ENCODE measurements at regions not wholly inside any gene's neighbourhood (a gene's known extent, or its start where the extent isn't known, plus 50 kb on each side); places are given as distances from the start of the nearest gene placed in this dataset.

- TF ChIP-seq POLR2A (IDR thresholded peaks at IDR 0.05) (no peak), CTCF (IDR thresholded peaks at IDR 0.05) (no peak)
- H3K4me3 ChIP-seq = no peak overlapping the region
- H3K9me3 ChIP-seq = no peaks in the 10 kb centered on the region
- no peaks in the 10 kb centered on the region for H3K27me3 ChIP-seq
- intact Hi-C loops (cut with DNase I) = no loop called here
- DNase-seq (no peak), ATAC-seq (no peak)
- peaks cover 0 to 11% (median under 1%) of the 10 kb centered on the region in 12 donors for H3K4me1 ChIP-seq
- no peaks in the 10 kb centered on the region for H3K36me3 ChIP-seq
- 90 to 100% (median 97%) methylated on average over 1 of the region's 1 CpG for WGBS, 4 donors
- no peak overlapping the region for H3K27ac ChIP-seq
Observed at GRCh38 chr2:234673501-234673900, 176.6 kb upstream of the ARL4C start.

- Histone ChIP-seq H3K4me1 (peaks cover 0 to 11% (median 0%) of the 10 kb centered on the region in 12 donors), H3K9me3 (no peaks in the 10 kb centered on the region), H3K36me3 (no peaks in the 10 kb centered on the region), H3K27ac (no peak overlapping the region), H3K4me3 (no peak overlapping the region), H3K27me3 (no peaks in the 10 kb centered on the region)
- 71 to 81% (median 73%) methylated on average over 8 of the region's 8 CpGs for WGBS, 4 donors
- DNase-seq = no peak
- intact Hi-C loops (cut with DNase I) = no loop called here
- ATAC-seq = no peak
- TF ChIP-seq CTCF (IDR thresholded peaks at IDR 0.05) (no peak), POLR2A (IDR thresholded peaks at IDR 0.05) (no peak)
Observed at GRCh38 chr2:234672498-234673150, 175.7 kb upstream of the ARL4C start.

- TF ChIP-seq POLR2A (IDR thresholded peaks at IDR 0.05) (no peak), CTCF (IDR thresholded peaks at IDR 0.05) (no peak)
- Histone ChIP-seq H3K4me3 (no peak overlapping the region), H3K27me3 (no peaks in the 10 kb centered on the region), H3K36me3 (no peaks in the 10 kb centered on the region), H3K27ac (no peak overlapping the region), H3K4me1 (peaks cover 0 to 11% (median 0%) of the 10 kb centered on the region in 12 donors), H3K9me3 (no peaks in the 10 kb centered on the region)
- ATAC-seq = no peak
- intact Hi-C loops (cut with DNase I) = no loop called here
- WGBS, 4 donors = 95 to 97% (median 96%) methylated on average over 3 of the region's 3 CpGs
- DNase-seq = no peak
Observed at GRCh38 chr2:234671716-234672115, 174.8 kb upstream of the ARL4C start.

- Histone ChIP-seq H3K27ac (no peak overlapping the region), H3K36me3 (no peaks in the 10 kb centered on the region), H3K27me3 (no peaks in the 10 kb centered on the region), H3K9me3 (no peaks in the 10 kb centered on the region), H3K4me3 (no peak overlapping the region), H3K4me1 (peaks cover 0 to 11% (median 0%) of the 10 kb centered on the region in 12 donors)
- TF ChIP-seq CTCF (IDR thresholded peaks at IDR 0.05) (no peak), POLR2A (IDR thresholded peaks at IDR 0.05) (no peak)
- 94 to 97% (median 96%) methylated on average over 3 of the region's 3 CpGs for WGBS, 4 donors
- no peak for DNase-seq
- ATAC-seq = no peak
- intact Hi-C loops (cut with DNase I) = no loop called here
Observed at GRCh38 chr2:234671231-234671630, 174.3 kb upstream of the ARL4C start.

All from heart left ventricle (tissue), 16 donors.